ENCODE measurements at regions not wholly inside any gene's neighbourhood (a gene's known extent, or its start where the extent isn't known, plus 50 kb on each side); places are given as distances from the start of the nearest gene placed in this dataset.

GRCh38 chr22:34592123-34592740 is 473.7 kb upstream of the ISX start:
- Histone ChIP-seq H3K9me1 (replicated peaks; ENCODE audit: control insufficient read depth, extremely low read depth, insufficient read depth, low read length) (no peaks in the 10 kb centered on the region), H3K27me3 (ENCODE audit: control insufficient read depth in 2 of 2, insufficient read depth in 2 of 2, low read length in 2 of 2) (no peaks in the 10 kb centered on the region), H3K79me2 (ENCODE audit: control insufficient read depth, insufficient read depth, low read length) (no peaks in the 10 kb centered on the region), H3K27ac (ENCODE audit: insufficient read depth, low read depth, low read length) (no peak overlapping the region), H3K9ac (replicated peaks; ENCODE audit: extremely low read depth, insufficient read depth, low read length) (no peak overlapping the region), H3K36me3 (ENCODE audit: control insufficient read depth in 2 of 2, extremely low read depth in 1 of 2, insufficient read depth in 2 of 2, low read length in 2 of 2) (no peaks in the 10 kb centered on the region), H3K4me2 (ENCODE audit: insufficient read depth, low read length) (no peak overlapping the region), H4K20me1 (replicated peaks; ENCODE audit: control insufficient read depth, extremely low read depth, insufficient read depth, low read length) (no peaks in the 10 kb centered on the region), H2AFZ (ENCODE audit: low read depth, low read length) (no peak overlapping the region), H3K9me3 (replicated peaks; ENCODE audit: control insufficient read depth, insufficient read depth, low read length) (peaks cover 7% of the 10 kb centered on the region), H3K4me1 (ENCODE audit: control insufficient read depth, extremely low read depth, insufficient read depth, low read length) (no peaks in the 10 kb centered on the region), H3K4me3 (replicated peaks in 1 of 3; ENCODE audit: insufficient read depth in 1 of 3, low read depth in 1 of 3, low read length in 3 of 3) (no peak overlapping the region)
- POLR2A ChIA-PET = no interaction called here
- DNase-seq (ENCODE audit: low read depth, low spot score) (no peak), FAIRE-seq (no peak)
- dilution Hi-C loops (cut with MboI; ENCODE audit: extremely low pct_ligation_motif_present, low sequenced_read_pairs) = no loop called here
- intact Hi-C loops (cut with micrococcal nuclease) = no loop called here
- TF ChIP-seq MAX (IDR thresholded peaks at IDR 0.05; ENCODE audit: insufficient read depth, insufficient read length) = no peak
- TF ChIP-seq MYC (IDR thresholded peaks at IDR 0.05; ENCODE audit: low read depth, low read length) = no peak
- TF ChIP-seq GATA2 (IDR thresholded peaks at IDR 0.05; ENCODE audit: insufficient read depth, insufficient read length, low read depth, low read length) = no peak
- no peak for TF ChIP-seq FOS (IDR thresholded peaks at IDR 0.05; ENCODE audit: borderline replicate concordance, insufficient read depth, low read length)
- no peak for TF ChIP-seq JUN (IDR thresholded peaks at IDR 0.05; ENCODE audit: borderline replicate concordance, insufficient read depth, insufficient read length, low read depth)
- TF ChIP-seq POLR2A (IDR thresholded peaks at IDR 0.05; ENCODE audit: low read depth, low read length) = no peak
- TF ChIP-seq EZH2 (IDR thresholded peaks at IDR 0.05; ENCODE audit: borderline replicate concordance, low read depth, low read length, severe bottlenecking) = no peak
- TF ChIP-seq CTCF (IDR thresholded peaks at IDR 0.05; ENCODE audit: extremely low read depth in 1 of 2, insufficient read depth in 1 of 2, low read depth in 1 of 2, low read length in 2 of 2) = no peak
- TF ChIP-seq POLR2AphosphoS5 (IDR thresholded peaks at IDR 0.05; ENCODE audit: insufficient read depth, low read depth, low read length) = no peak
- CTCF ChIA-PET = no interaction called here
- no TSS peak for BruUV-seq (replicated peaks)

Measured in endothelial cell of umbilical vein (primary cell).